Spinal cord (tissue), 9 donors: ENCODE measurements at regions not wholly inside any gene's neighbourhood (a gene's known extent, or its start where the extent isn't known, plus 50 kb on each side); places are given as distances from the start of the nearest gene placed in this dataset.

Experiments used
- DNase-seq, 6 donors: peaks; one replicate each; pipeline versions ENCODE4 v3.0.0 to v3.0.0-alpha.2; 2013 to 2015; ENCODE audit warnings: low spot score in 6 of 6, low read depth in 4 of 6
- H3K27ac ChIP-seq: one replicate; pipeline ENCODE4 v1.5.1; 2013; ENCODE audit warnings: low read depth, low read length, control low read depth
- H3K27me3 ChIP-seq: one replicate; pipeline ENCODE4 v1.6.1; 2013; ENCODE audit warnings: low read length; ENCODE audit not compliant: control insufficient read depth, insufficient read depth
- H3K36me3 ChIP-seq: one replicate; pipeline ENCODE4 v1.6.1; 2013; ENCODE audit warnings: low read length; ENCODE audit not compliant: control insufficient read depth, insufficient read depth
- H3K4me1 ChIP-seq: one replicate; pipeline ENCODE4 v1.6.1; 2013; ENCODE audit warnings: low read length; ENCODE audit not compliant: control insufficient read depth, insufficient read depth
- H3K4me3 ChIP-seq: one replicate; pipeline ENCODE4 v1.5.1; 2013; ENCODE audit warnings: low read depth, low read length, control low read depth
- H3K9me3 ChIP-seq: one replicate; pipeline ENCODE4 v1.6.1; 2013; ENCODE audit warnings: low read length; ENCODE audit not compliant: control insufficient read depth, insufficient read depth
- WGBS: methylation state at CpG from one replicate; pipeline ENCODE4 v1.1.5; 2013; ENCODE audit warnings: missing lambda C conversion rate; ENCODE audit not compliant: insufficient coverage; 5-methylcytosine and 5-hydroxymethylcytosine counted together
- donor health status: healthy.

DNA sequence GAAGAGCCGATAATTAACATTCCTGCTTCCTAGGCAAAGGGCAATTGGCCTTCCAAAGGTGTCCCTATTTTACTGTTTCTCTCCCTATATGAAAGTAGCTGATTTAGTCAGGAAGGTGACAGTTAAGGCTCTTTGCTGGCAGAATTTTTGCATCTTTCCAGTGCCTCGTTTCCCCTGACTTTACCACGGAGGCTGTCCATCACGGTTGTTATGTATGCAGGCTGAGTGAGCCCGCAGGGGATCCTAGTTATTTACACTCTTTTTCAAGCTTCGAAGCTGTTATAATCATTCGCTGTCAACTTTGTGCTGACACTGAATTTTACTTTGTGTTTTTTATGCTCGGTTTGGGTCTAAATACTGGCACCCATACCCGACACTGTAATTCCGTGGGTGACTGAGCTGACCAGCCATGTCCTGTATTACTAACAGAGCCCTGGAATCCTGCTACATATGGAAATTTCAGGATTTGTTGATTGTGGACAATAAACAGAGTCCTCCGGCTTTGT, 713.8 kb upstream of the FANCL start:
- no peaks in the 10 kb centered on the region for H3K36me3 ChIP-seq
- WGBS = 44% methylated on average over 4 of the region's 11 CpGs

DNA sequence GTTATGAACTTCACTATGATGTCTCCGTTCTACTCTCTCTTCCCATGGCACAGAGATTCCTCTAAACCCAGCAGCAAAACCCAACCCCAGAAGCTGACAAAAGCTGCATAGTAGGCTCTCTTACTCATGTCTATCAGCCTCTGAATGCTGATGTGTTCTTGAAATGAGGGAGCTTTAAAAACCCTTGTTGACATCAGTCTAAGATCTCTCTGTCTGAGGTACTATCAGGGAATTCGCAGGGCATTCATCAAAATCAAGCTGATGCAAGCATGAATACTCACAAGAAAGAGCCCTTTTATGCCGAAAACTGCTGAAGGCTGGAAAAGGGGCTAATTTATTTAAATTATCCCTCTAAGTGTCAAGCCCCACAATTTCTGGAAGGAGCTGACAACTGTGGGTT, 710.6 kb upstream of the FANCL start:
- Histone ChIP-seq H3K27me3 (no peaks in the 10 kb centered on the region), H3K9me3 (no peaks in the 10 kb centered on the region), H3K36me3 (no peaks in the 10 kb centered on the region), H3K4me3 (no peak overlapping the region), H3K27ac (no peak overlapping the region), H3K4me1 (no peaks in the 10 kb centered on the region)
- WGBS = no CpG with 5 or more reads among the region's 3 CpGs
- DNase-seq = peak in 1 of 6 donors; percentile 47

More for the DNA sequence above, 713.8 kb upstream of the FANCL start:
- H3K27ac ChIP-seq = no peak overlapping the region
- H3K4me1 ChIP-seq = no peaks in the 10 kb centered on the region
- peak in 1 of 6 donors; percentile 27 for DNase-seq
- H3K27me3 ChIP-seq = no peaks in the 10 kb centered on the region
- no peaks in the 10 kb centered on the region for H3K9me3 ChIP-seq
- H3K4me3 ChIP-seq = no peak overlapping the region

DNA sequence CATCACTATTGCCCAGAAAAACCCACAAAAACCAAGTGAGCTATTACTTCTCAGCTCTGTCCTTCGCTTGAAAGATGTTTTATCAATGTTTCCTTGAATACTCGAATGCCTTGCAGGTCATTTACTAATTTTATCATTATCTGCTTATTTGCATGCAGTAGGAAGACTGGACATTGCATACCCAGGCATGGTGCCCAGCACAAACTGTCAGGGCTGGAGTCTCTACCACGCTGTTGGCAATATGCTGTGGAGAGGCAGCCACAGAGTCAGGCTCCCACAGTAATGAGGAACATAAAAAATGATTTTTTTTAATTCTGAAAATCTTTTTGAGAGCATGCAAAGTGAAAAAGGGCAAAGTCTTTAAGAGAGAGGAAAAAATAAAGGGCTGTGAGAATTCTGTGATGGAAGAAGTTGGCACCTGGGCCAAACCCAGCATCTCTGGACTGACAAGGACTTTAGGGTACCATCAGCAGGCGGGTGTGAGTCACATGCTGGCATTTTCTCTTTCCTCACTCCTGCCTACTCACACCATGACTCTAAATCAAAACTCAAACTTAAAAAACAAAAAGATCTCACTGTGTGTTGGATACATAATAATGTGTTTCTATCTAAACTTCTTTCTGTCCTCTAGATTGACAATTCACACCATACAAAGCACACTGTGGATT, 709.8 kb upstream of the FANCL start:
- Histone ChIP-seq H3K9me3 (no peaks in the 10 kb centered on the region), H3K27ac (no peak overlapping the region), H3K4me1 (no peaks in the 10 kb centered on the region), H3K27me3 (no peaks in the 10 kb centered on the region), H3K4me3 (no peak overlapping the region), H3K36me3 (no peaks in the 10 kb centered on the region)
- DNase-seq = no peak
- WGBS = 38% methylated on average over 1 of the region's 4 CpGs

GRCh38 chr2:58939388-58939787, 698.3 kb upstream of the FANCL start:
- DNase-seq = no peak
- H3K27me3 ChIP-seq = no peaks in the 10 kb centered on the region
- H3K36me3 ChIP-seq = no peaks in the 10 kb centered on the region
- no peak overlapping the region for H3K4me3 ChIP-seq
- no peaks in the 10 kb centered on the region for H3K4me1 ChIP-seq
- no peak overlapping the region for H3K27ac ChIP-seq
- peaks cover 2% of the 10 kb centered on the region for H3K9me3 ChIP-seq

DNA sequence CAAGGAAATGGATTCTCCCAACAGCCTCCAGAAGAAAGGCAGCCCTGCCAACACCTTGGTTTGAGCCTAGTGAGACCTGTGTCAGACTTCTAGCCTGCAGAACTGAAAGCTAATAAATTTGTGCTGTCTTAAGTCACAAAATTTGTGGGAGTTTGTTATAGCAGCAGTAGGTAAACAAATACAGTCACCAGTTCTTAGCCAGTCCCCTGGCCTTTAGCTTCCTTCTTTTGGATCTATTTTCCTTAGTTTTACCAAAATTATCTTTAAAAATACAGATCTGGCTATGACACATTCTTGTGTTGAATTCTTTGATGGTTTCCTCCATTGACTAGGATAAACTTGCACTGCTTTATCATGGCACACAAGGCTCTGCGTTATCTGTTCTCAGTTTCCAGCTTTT, 697.9 kb upstream of the FANCL start:
- Histone ChIP-seq H3K4me3 (no peak overlapping the region), H3K27ac (no peak overlapping the region), H3K27me3 (no peaks in the 10 kb centered on the region), H3K4me1 (no peaks in the 10 kb centered on the region), H3K9me3 (peaks cover 2% of the 10 kb centered on the region), H3K36me3 (no peaks in the 10 kb centered on the region)
- no CpG with 5 or more reads among the region's 1 CpG for WGBS
- no peak for DNase-seq

DNA sequence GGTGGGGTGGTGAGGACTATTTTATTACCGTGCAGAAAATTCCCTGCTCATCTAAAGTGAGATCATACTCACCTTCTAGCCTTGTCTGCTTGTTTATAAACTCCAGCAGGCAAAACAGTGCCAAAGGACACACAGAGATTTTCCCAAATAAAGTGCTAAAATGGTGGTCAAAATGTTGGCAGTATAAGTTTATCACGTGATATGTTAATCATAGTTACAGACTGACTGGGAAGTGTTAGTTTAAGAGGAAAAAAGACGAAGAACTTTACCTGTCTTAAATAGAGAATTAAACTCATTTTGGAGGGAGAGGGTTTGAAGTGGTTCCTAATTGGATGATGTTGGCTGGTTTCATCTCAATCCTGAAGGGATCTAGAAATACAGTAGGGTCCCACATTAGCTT, 691.7 kb upstream of the FANCL start:
- DNase-seq = no peak
- Histone ChIP-seq H3K9me3 (no peaks in the 10 kb centered on the region), H3K27ac (no peak overlapping the region), H3K27me3 (no peaks in the 10 kb centered on the region), H3K4me1 (peaks cover 3% of the 10 kb centered on the region), H3K4me3 (no peak overlapping the region), H3K36me3 (no peaks in the 10 kb centered on the region)
- no CpG with 5 or more reads among the region's 3 CpGs for WGBS

DNA sequence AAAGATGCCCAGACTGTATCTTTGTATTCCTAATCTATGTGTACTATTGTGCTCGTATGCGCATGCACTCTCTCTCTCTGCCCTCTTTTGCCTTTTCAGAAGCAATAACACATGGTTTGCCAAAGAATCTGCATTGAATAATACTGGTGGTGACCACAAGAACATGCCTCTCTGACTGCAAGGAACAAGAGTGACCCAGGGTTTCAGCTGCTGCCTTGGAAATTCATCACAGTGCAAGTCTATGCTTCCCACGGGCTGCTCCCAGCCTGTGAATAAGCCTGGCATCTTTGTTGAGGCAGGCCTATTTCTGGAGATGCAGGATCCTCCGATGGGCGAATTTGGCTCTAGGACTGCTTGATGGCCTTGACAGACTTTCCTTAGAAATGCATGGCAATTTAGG, 689.4 kb upstream of the FANCL start:
- H3K27me3 ChIP-seq = no peaks in the 10 kb centered on the region
- H3K9me3 ChIP-seq = no peaks in the 10 kb centered on the region
- no peak overlapping the region for H3K27ac ChIP-seq
- H3K4me1 ChIP-seq = peaks cover 3% of the 10 kb centered on the region
- no peaks in the 10 kb centered on the region for H3K36me3 ChIP-seq
- H3K4me3 ChIP-seq = no peak overlapping the region
- DNase-seq = peak in 2 of 6 donors; percentile 31 to 51
- 52% methylated on average over 3 of the region's 5 CpGs for WGBS

GRCh38 chr2:58928973-58929372, 687.8 kb upstream of the FANCL start:
- no peaks in the 10 kb centered on the region for H3K9me3 ChIP-seq
- H3K4me1 ChIP-seq = peaks cover 3% of the 10 kb centered on the region
- no peaks in the 10 kb centered on the region for H3K27me3 ChIP-seq
- H3K36me3 ChIP-seq = no peaks in the 10 kb centered on the region
- peak in 1 of 6 donors; percentile 21 for DNase-seq
- no peak overlapping the region for H3K27ac ChIP-seq
- no peak overlapping the region for H3K4me3 ChIP-seq

DNA sequence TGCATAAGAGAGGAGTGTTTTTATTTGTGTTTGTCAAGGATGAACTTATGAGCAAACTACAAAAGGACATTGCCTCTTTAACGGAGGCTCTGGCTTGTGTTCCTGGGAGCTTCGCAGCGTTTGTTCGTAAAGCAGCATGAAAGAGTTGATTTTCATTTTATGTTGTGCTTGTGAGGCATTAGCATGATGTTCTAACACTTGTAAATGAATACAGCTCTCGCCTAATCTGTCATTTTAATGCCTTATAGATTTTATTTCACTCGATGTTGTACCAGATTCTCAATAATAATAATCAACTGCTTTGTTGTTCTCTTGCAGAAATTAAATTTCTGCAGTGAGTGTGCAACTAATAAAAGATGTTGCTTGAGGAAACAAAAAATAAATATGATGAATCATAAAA, 687.3 kb upstream of the FANCL start:
- no peaks in the 10 kb centered on the region for H3K9me3 ChIP-seq
- DNase-seq = peak in 1 of 6 donors; percentile 68
- H3K27ac ChIP-seq = no peak overlapping the region
- peaks cover 3% of the 10 kb centered on the region for H3K4me1 ChIP-seq
- H3K27me3 ChIP-seq = no peaks in the 10 kb centered on the region
- no peak overlapping the region for H3K4me3 ChIP-seq
- WGBS = 20% methylated on average over 1 of the region's 6 CpGs
- H3K36me3 ChIP-seq = no peaks in the 10 kb centered on the region

DNA sequence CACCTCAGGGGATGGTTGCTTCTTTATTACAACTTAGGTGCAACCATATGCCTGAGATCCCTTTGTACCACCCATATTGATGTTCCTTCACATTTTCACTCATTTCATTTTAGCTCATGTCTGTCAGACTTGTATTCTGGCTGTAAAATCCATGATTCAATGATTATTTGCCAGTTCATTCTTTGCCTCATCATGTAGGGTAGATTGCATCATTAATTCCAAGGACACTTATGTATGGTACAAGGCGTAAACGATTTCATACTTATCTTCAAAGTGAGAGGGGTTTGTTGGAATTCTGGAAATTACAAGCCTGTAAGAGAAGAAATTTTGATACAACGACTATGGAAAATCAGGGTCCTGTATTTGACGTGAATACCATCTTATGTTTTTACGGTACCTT, 685.0 kb upstream of the FANCL start:
- WGBS = no CpG with 5 or more reads among the region's 5 CpGs
- Histone ChIP-seq H3K4me1 (peaks cover 3% of the 10 kb centered on the region), H3K36me3 (no peaks in the 10 kb centered on the region), H3K4me3 (no peak overlapping the region), H3K27me3 (no peaks in the 10 kb centered on the region), H3K27ac (no peak overlapping the region), H3K9me3 (no peaks in the 10 kb centered on the region)
- DNase-seq = no peak
